ENCODE measurements at regions not wholly inside any gene's neighbourhood (a gene's known extent, or its start where the extent isn't known, plus 50 kb on each side); places are given as distances from the start of the nearest gene placed in this dataset.

- TF ChIP-seq CTCF (IDR thresholded peaks at IDR 0.05), result no peak
- TF ChIP-seq EZH2 (IDR thresholded peaks at IDR 0.05), result no peak
Observed at GRCh38 chr9:81351166-81351565, 338.2 kb downstream of the TLE1 start.

Measured in neural progenitor cell (in vitro differentiated cells).